IMR-90 (cell line): ENCODE measurements at regions not wholly inside any gene's neighbourhood (a gene's known extent, or its start where the extent isn't known, plus 50 kb on each side); places are given as distances from the start of the nearest gene placed in this dataset.

Source experiments
- ATAC-seq: fragments of 200-7000 bp; cut with Tn5 transposase; 2 replicates; pipeline ENCODE4 v1.9.1; 2020; ENCODE audit warnings: low read depth, mild to moderate bottlenecking, moderate library complexity
- BruUV-seq: library from RNA; stranded (reverse); fragments of 400-500 nt; replicated peaks from 2 replicates; lab custom pipeline; 2021; lab: Mats Ljungman, UMichigan
- CTCF ChIA-PET: fragments of 300-600 bp; formaldehyde crosslinking; extraction: SDS; loops from one replicate; lab custom pipeline; 2021; ENCODE audit warnings: antibody characterized with exemption; lab: Yijun Ruan, JAX
- POLR2A ChIA-PET: fragments of 300-600 bp; sonication (Branson Sonifier 250); formaldehyde crosslinking; loops from one replicate; lab custom pipeline; 2022; ENCODE audit warnings: antibody characterized with exemption; ENCODE audit not compliant: unreplicated experiment; lab: Charles Lee
- DNase-seq: peaks from one replicate; pipeline ENCODE4 v3.0.0; 2013
- H2AFZ ChIP-seq: replicated peaks from 2 replicates; pipeline ENCODE3; 2013; ENCODE audit warnings: low read length, mild to moderate bottlenecking; ENCODE audit not compliant: poor library complexity
- H2AK5ac ChIP-seq: 2 replicates; pipeline ENCODE4 v1.6.1; 2013; ENCODE audit warnings: low read depth, low read length, inconsistent platforms
- H2AK9ac ChIP-seq: replicated peaks from 2 replicates; pipeline ENCODE3; 2013; ENCODE audit warnings: mild to moderate bottlenecking, low read depth, low read length, moderate library complexity; ENCODE audit not compliant: poor library complexity
- H2BK120ac ChIP-seq: 2 replicates; pipeline ENCODE4 v1.6.1; 2013; ENCODE audit warnings: low read depth, low read length, inconsistent platforms
- H2BK15ac ChIP-seq: 3 replicates; pipeline ENCODE4 v1.6.1; 2013; ENCODE audit warnings: low read depth, low read length, inconsistent platforms
- H2BK20ac ChIP-seq: 2 replicates; pipeline ENCODE4 v1.6.1; 2013; ENCODE audit warnings: low read depth, mild to moderate bottlenecking, inconsistent platforms, low read length, moderate library complexity
- H2BK5ac ChIP-seq: 2 replicates; pipeline ENCODE4 v1.6.1; 2013; ENCODE audit warnings: mild to moderate bottlenecking, low read depth, low read length, inconsistent platforms; ENCODE audit not compliant: poor library complexity, severe bottlenecking
- H3K14ac ChIP-seq: replicated peaks from 2 replicates; pipeline ENCODE4 v1.6.1; 2013; ENCODE audit warnings: low read depth, low read length, inconsistent platforms
- H3K18ac ChIP-seq: 2 replicates; pipeline ENCODE4 v1.6.1; 2013; ENCODE audit warnings: low read depth, low read length, control low read depth
- H3K23ac ChIP-seq: 2 replicates; pipeline ENCODE4 v1.6.1; 2013; ENCODE audit warnings: low read depth, low read length, inconsistent platforms
- H3K27ac ChIP-seq: 2 replicates; pipeline ENCODE4 v1.5.1; 2013; ENCODE audit warnings: mild to moderate bottlenecking, control low read depth, low read length; ENCODE audit not compliant: insufficient read depth
- H3K27me3 ChIP-seq: 2 replicates; pipeline ENCODE4 v1.6.1; 2013; ENCODE audit warnings: low read length; ENCODE audit not compliant: control insufficient read depth, insufficient read depth
- H3K36me3 ChIP-seq: 2 replicates; pipeline ENCODE4 v1.6.1; 2013; ENCODE audit warnings: low read length, mixed read lengths; ENCODE audit not compliant: control insufficient read depth, insufficient read depth
- H3K4ac ChIP-seq: 2 replicates; pipeline ENCODE4 v1.6.1; 2013; ENCODE audit warnings: low read depth, low read length, inconsistent platforms
- H3K4me1 ChIP-seq: 2 replicates; pipeline ENCODE4 v1.6.1; 2013; ENCODE audit warnings: low read length, mixed read lengths; ENCODE audit not compliant: control insufficient read depth, insufficient read depth
- H3K4me2 ChIP-seq: 2 replicates; pipeline ENCODE4 v1.6.1; 2013; ENCODE audit warnings: low read depth, mild to moderate bottlenecking, control low read depth, low read length, moderate library complexity
- H3K4me3 ChIP-seq: 2 replicates; pipeline ENCODE4 v1.5.1; 2013; ENCODE audit warnings: low read depth, mild to moderate bottlenecking, control low read depth, low read length, moderate library complexity; ENCODE audit not compliant: insufficient read depth
- H3K56ac ChIP-seq: 2 replicates; pipeline ENCODE4 v1.6.1; 2013; ENCODE audit warnings: low read length, inconsistent platforms; ENCODE audit not compliant: insufficient read depth; ENCODE audit errors: extremely low read depth
- H3K79me1 ChIP-seq, 2 experiments: 2 replicates each; pipeline ENCODE4 v1.6.1; 2013; ENCODE audit warnings: low read length in 2 of 2, inconsistent platforms in 1 of 2, low read depth in 1 of 2
- H3K9ac ChIP-seq: 2 replicates; pipeline ENCODE4 v1.6.1; 2013; ENCODE audit warnings: low read depth, low read length, control low read depth
- H3K9me1 ChIP-seq: 2 replicates; pipeline ENCODE4 v1.6.1; 2013; ENCODE audit warnings: low read length, inconsistent platforms; ENCODE audit not compliant: insufficient read depth
- H3K9me3 ChIP-seq: 2 replicates; pipeline ENCODE4 v1.6.1; 2013; ENCODE audit warnings: low read length; ENCODE audit not compliant: control insufficient read depth, insufficient read depth
- H4K20me1 ChIP-seq: 2 replicates; pipeline ENCODE4 v1.6.1; 2013; ENCODE audit warnings: low read length, inconsistent platforms; ENCODE audit not compliant: insufficient read depth
- H4K5ac ChIP-seq: 2 replicates; pipeline ENCODE4 v1.6.1; 2013; ENCODE audit warnings: mild to moderate bottlenecking, low read depth, low read length, control low read depth
- H4K8ac ChIP-seq, 2 experiments: 2 replicates each; pipeline ENCODE4 v1.6.1; 2013; ENCODE audit warnings: low read depth in 2 of 2, low read length in 2 of 2, control low read depth in 1 of 2, inconsistent platforms in 1 of 2
- H4K91ac ChIP-seq: 2 replicates; pipeline ENCODE4 v1.6.1; 2013; ENCODE audit warnings: low read depth, low read length, inconsistent platforms; ENCODE audit not compliant: insufficient read depth
- ELK1 ChIP-seq: fragments of 150-350 bp; IDR thresholded peaks from 2 replicates; pipeline ENCODE4 v1.6.1; 2016; ENCODE audit warnings: low read depth, mild to moderate bottlenecking, low read length, moderate library complexity, borderline replicate concordance
- MAZ ChIP-seq: IDR thresholded peaks from 2 replicates; pipeline ENCODE4 v1.6.1; 2012; ENCODE audit warnings: low read depth, mild to moderate bottlenecking, low read length, improper control_type of control experiment, moderate library complexity, borderline replicate concordance
- MXI1 ChIP-seq: IDR thresholded peaks from 2 replicates; pipeline ENCODE4 v1.6.1; 2012; ENCODE audit warnings: low read depth, mild to moderate bottlenecking, low read length, moderate library complexity, borderline replicate concordance
- RCOR1 ChIP-seq: IDR thresholded peaks from 2 replicates; pipeline ENCODE4 v1.6.1; 2012; ENCODE audit warnings: mild to moderate bottlenecking, low read length, improper control_type of control experiment; ENCODE audit not compliant: insufficient replicate concordance
- USF2 ChIP-seq: fragments of 150-350 bp; IDR thresholded peaks from 2 replicates; pipeline ENCODE4 v1.6.1; 2017; ENCODE audit warnings: mild to moderate bottlenecking, antibody characterized with exemption, low read length, low read depth
- dilution Hi-C: fragments of 300-500 bp; cut with HindIII; formaldehyde crosslinking; loops from one replicate; pipeline ENCODE4 v1.14.3; 2018; ENCODE audit warnings: low sequenced_read_pairs; ENCODE audit not compliant: unreplicated experiment
- in situ Hi-C: fragments of 300-500 bp; cut with MboI; formaldehyde crosslinking; loops from 3 replicates; pipeline ENCODE4 v1.14.3; 2019; ENCODE audit warnings: low sequenced_read_pairs, inconsistent platforms, mixed read lengths
- intact Hi-C: fragments of 100-400 bp; cut with micrococcal nuclease; formaldehyde crosslinking; loops from 2 replicates; pipeline ENCODE4 v1.10.0; 2022

DNA sequence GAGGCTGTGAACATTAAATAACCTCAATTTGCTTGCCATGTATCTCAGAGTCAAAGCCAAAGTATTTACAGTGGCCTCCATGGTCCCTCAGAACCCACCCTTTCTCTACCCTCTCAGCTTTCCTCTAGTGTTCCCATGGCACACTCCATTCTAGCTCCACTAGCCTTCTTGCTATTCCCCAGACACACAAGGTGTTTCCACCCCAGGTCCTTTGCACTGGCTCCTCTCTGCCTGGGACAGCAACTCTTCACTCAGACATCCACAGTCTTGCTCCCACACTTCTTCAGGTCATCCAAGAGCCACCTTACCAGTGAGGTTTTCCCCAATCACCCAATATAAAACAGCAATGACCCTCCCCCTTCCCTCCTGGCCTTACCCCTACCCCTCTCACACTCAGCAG lies 56.5 kb upstream of the PLEKHG1 start:
- Histone ChIP-seq H3K4me2 (no peak overlapping the region), H3K9me3 (no peaks in the 10 kb centered on the region), H3K27ac (no peak overlapping the region), H3K18ac (no peak overlapping the region), H3K9me1 (no peaks in the 10 kb centered on the region), H3K9ac (no peak overlapping the region), H2AFZ (no peak overlapping the region), H3K36me3 (no peaks in the 10 kb centered on the region), H3K4me3 (no peak overlapping the region), H3K4me1 (no peaks in the 10 kb centered on the region), H3K23ac (no peak overlapping the region), H4K20me1 (no peaks in the 10 kb centered on the region), H4K5ac (no peak overlapping the region), H2BK20ac (no peak overlapping the region), H2BK5ac (no peak overlapping the region), H4K8ac (no peak overlapping the region), H3K14ac (no peak overlapping the region), H3K4ac (no peak overlapping the region), H2BK120ac (no peak overlapping the region), H2AK5ac (no peak overlapping the region), H3K56ac (no peak overlapping the region), H2AK9ac (no peak overlapping the region), H3K27me3 (no peaks in the 10 kb centered on the region; the same call in 1 of the 2 replicates), H3K79me1 (no peaks in the 10 kb centered on the region), H4K91ac (no peak overlapping the region), H2BK15ac (no peak overlapping the region)
- intact Hi-C loops (no loop called here), dilution Hi-C loops (no loop called here), in situ Hi-C loops (no loop called here)
- TF ChIP-seq RCOR1 = no peak
- no peak for TF ChIP-seq ELK1
- TF ChIP-seq USF2 = no peak
- TF ChIP-seq MXI1 = no peak
- no peak for TF ChIP-seq MAZ
- DNase-seq (no peak), ATAC-seq (no peak)
- ChIA-PET POLR2A (no interaction called here), CTCF (no interaction called here)
- no TSS peak for BruUV-seq
